ENCODE measurements at regions not wholly inside any gene's neighbourhood (a gene's known extent, or its start where the extent isn't known, plus 50 kb on each side); places are given as distances from the start of the nearest gene placed in this dataset.

DNA sequence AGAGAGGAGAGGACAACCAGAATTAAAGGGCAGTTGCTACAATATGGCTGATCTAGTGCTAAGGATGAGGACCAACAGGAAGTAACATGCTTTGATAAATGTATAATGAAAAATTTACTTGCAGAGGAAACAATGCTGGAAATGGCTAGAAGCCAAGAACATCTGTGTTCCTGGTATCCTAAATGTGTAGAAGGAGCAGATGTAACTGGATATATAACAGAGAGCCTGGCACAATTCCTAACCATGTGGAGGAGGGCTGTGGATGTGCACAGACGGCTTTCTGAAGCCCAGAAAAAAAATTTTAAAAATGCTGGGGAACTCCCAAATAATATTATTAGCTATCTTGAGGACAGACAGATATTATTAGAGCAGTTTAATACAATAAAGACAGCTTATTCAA lies 159.4 kb upstream of the GBE1 start:
- no peaks in the 10 kb centered on the region for H4K20me1 ChIP-seq (ENCODE audit: insufficient read depth)
- TF ChIP-seq EZH2phosphoT487 (IDR thresholded peaks at IDR 0.05; ENCODE audit: insufficient read depth, low read depth) (no peak), EZH2 (IDR thresholded peaks at IDR 0.05; ENCODE audit: insufficient read depth, poor library complexity, severe bottlenecking) (no peak)
- DNase-seq, result no peak
- no peak overlapping the region for H3K27ac ChIP-seq
- H3K36me3 ChIP-seq (ENCODE audit: low read depth), result no peaks in the 10 kb centered on the region
- no peak overlapping the region for H3K9ac ChIP-seq
- H3K4me2 ChIP-seq (ENCODE audit: unreplicated experiment), result no peak overlapping the region
- no peaks in the 10 kb centered on the region for H3K27me3 ChIP-seq (replicated peaks; ENCODE audit: insufficient read depth)
- WGBS, 2 experiments (ENCODE audit: low coverage in 1 of 2, low lambda C conversion rate in 2 of 2, missing lambda C conversion rate in 2 of 2), result 62 to 65% methylated on average over 1 of the region's 1 CpG
- H3K4me1 ChIP-seq (ENCODE audit: insufficient read depth), result no peaks in the 10 kb centered on the region
- H3K9me3 ChIP-seq (ENCODE audit: low read depth), result no peaks in the 10 kb centered on the region
- no peaks in the 10 kb centered on the region for H3F3A ChIP-seq (ENCODE audit: insufficient read depth)
- in situ Hi-C loops (cut with MboI), result no loop called here
- H3K79me2 ChIP-seq (ENCODE audit: insufficient read depth), result no peaks in the 10 kb centered on the region
- H3K4me3 ChIP-seq, result no peak overlapping the region
- no peak overlapping the region for H2AFZ ChIP-seq
- no peaks in the 10 kb centered on the region for H3K9me2 ChIP-seq (ENCODE audit: insufficient read depth)

GRCh38 chr3:81916890-81917289 lies 155.4 kb upstream of the GBE1 start:
- no peaks in the 10 kb centered on the region for H3K4me1 ChIP-seq (ENCODE audit: insufficient read depth)
- H3K9me3 ChIP-seq (ENCODE audit: low read depth), result no peaks in the 10 kb centered on the region
- DNase-seq, result no peak
- no peak overlapping the region for H3K4me2 ChIP-seq (ENCODE audit: unreplicated experiment)
- no peaks in the 10 kb centered on the region for H3F3A ChIP-seq (ENCODE audit: insufficient read depth)
- 85 to 88% methylated on average over 1 of the region's 1 CpG for WGBS, 2 experiments (ENCODE audit: low coverage in 1 of 2, low lambda C conversion rate in 2 of 2, missing lambda C conversion rate in 2 of 2)
- H3K27ac ChIP-seq, result no peak overlapping the region
- no peak overlapping the region for H2AFZ ChIP-seq
- H4K20me1 ChIP-seq (ENCODE audit: insufficient read depth), result no peaks in the 10 kb centered on the region
- TF ChIP-seq EZH2phosphoT487 (IDR thresholded peaks at IDR 0.05; ENCODE audit: insufficient read depth, low read depth), result no peak
- no peak for TF ChIP-seq EZH2 (IDR thresholded peaks at IDR 0.05; ENCODE audit: insufficient read depth, poor library complexity, severe bottlenecking)
- no peaks in the 10 kb centered on the region for H3K79me2 ChIP-seq (ENCODE audit: insufficient read depth)
- H3K27me3 ChIP-seq (replicated peaks; ENCODE audit: insufficient read depth), result no peaks in the 10 kb centered on the region
- H3K4me3 ChIP-seq, result no peak overlapping the region
- no peaks in the 10 kb centered on the region for H3K36me3 ChIP-seq (ENCODE audit: low read depth)
- H3K9ac ChIP-seq, result no peak overlapping the region
- H3K9me2 ChIP-seq (ENCODE audit: insufficient read depth), result no peaks in the 10 kb centered on the region
- in situ Hi-C loops (cut with MboI), result no loop called here

DNA sequence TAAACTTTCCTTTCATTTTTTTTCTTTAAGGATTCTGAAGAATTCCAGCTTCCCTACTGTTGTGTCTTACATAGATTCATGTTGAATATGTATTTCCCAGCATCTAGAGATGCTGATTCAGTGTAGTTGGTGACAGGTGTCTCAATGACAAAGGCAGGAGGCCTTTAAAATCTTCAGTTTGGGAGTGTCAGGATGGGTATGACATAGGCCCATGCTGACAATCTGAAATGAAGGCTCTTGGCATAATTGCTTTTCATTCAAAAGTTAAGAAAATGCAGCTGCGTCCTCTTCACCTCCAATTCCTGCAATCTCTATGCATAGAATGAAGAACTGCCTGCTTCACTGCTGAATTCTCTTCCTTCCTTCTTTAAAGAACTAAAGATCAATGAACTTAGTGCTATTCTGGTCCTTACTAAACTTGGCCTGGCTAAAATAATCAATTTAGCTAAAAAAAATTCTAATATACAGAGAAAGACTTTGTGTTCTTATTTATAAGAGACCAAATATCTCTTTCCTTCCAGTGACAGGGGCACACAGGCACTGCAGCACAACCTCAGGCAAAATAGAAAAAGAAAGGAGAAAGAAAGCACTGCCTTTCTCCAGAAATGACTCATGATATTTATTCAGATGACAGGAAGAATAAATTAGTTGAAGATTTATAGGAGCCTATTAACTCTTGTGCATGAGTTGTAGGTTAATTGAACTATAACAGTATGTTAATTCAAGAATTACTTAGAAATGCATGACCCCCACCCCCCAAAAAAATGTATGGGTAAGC lies 152.6 kb upstream of the GBE1 start:
- in situ Hi-C loops (cut with MboI), result no loop called here
- no peaks in the 10 kb centered on the region for H3K36me3 ChIP-seq (ENCODE audit: low read depth)

DNA sequence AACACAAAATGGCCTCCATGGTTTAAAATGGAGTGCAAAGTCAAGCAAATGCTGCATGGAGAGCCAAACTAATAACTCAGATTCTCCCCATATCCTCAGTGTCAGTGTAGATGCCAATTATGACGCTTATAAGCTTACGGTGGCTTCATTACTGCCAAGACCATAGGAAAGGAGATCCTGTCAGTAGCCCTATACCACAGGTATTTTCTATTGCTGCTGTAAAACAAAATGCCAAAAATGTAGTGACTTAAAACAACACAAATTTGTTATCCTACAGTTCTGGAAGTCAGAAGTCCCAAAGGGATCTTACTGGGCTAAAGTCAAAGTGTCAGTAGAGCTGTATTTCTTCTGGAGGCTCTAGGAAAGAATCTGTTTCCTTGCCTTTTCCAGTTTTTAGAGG lies 149.8 kb upstream of the GBE1 start:
- Histone ChIP-seq H3K9ac (no peak overlapping the region), H3K4me1 (ENCODE audit: insufficient read depth) (0 out of 2 replicates have a peak, but pooled peaks cover 5% of the 10 kb centered on the region), H3K9me3 (ENCODE audit: low read depth) (no peaks in the 10 kb centered on the region), H3K4me3 (no peak overlapping the region), H2AFZ (0 out of 2 replicates have a peak overlapping the region, but pooled peaks have one; percentile 40), H3K9me2 (ENCODE audit: insufficient read depth) (no peaks in the 10 kb centered on the region), H3K36me3 (ENCODE audit: low read depth) (no peaks in the 10 kb centered on the region), H3K27me3 (replicated peaks; ENCODE audit: insufficient read depth) (no peaks in the 10 kb centered on the region), H3K79me2 (ENCODE audit: insufficient read depth) (no peaks in the 10 kb centered on the region), H4K20me1 (ENCODE audit: insufficient read depth) (no peaks in the 10 kb centered on the region), H3K4me2 (ENCODE audit: unreplicated experiment) (no peak overlapping the region), H3F3A (ENCODE audit: insufficient read depth) (no peaks in the 10 kb centered on the region), H3K27ac (no peak overlapping the region)
- TF ChIP-seq EZH2 (IDR thresholded peaks at IDR 0.05; ENCODE audit: insufficient read depth, poor library complexity, severe bottlenecking), result no peak
- TF ChIP-seq EZH2phosphoT487 (IDR thresholded peaks at IDR 0.05; ENCODE audit: insufficient read depth, low read depth), result no peak
- in situ Hi-C loops (cut with MboI), result no loop called here
- 98% methylated on average over 2 of the region's 2 CpGs for WGBS, 2 experiments (ENCODE audit: low coverage in 1 of 2, low lambda C conversion rate in 2 of 2, missing lambda C conversion rate in 2 of 2)
- DNase-seq, result no peak

More for the DNA sequence above, 152.6 kb upstream of the GBE1 start:
- Histone ChIP-seq H4K20me1 (ENCODE audit: insufficient read depth) (no peaks in the 10 kb centered on the region), H3K4me2 (ENCODE audit: unreplicated experiment) (no peak overlapping the region), H3K27me3 (replicated peaks; ENCODE audit: insufficient read depth) (no peaks in the 10 kb centered on the region), H3K9me2 (ENCODE audit: insufficient read depth) (no peaks in the 10 kb centered on the region), H3K79me2 (ENCODE audit: insufficient read depth) (no peaks in the 10 kb centered on the region), H3K9ac (no peak overlapping the region), H2AFZ (no peak overlapping the region), H3K4me1 (ENCODE audit: insufficient read depth) (0 out of 2 replicates have a peak, but pooled peaks cover 5% of the 10 kb centered on the region), H3F3A (ENCODE audit: insufficient read depth) (no peaks in the 10 kb centered on the region), H3K9me3 (ENCODE audit: low read depth) (no peaks in the 10 kb centered on the region), H3K27ac (no peak overlapping the region), H3K4me3 (no peak overlapping the region)
- WGBS, 2 experiments (ENCODE audit: low coverage in 1 of 2, low lambda C conversion rate in 2 of 2, missing lambda C conversion rate in 2 of 2), result 78 to 88% methylated on average over 1 of the region's 1 CpG
- TF ChIP-seq EZH2phosphoT487 (IDR thresholded peaks at IDR 0.05; ENCODE audit: insufficient read depth, low read depth) (no peak), EZH2 (IDR thresholded peaks at IDR 0.05; ENCODE audit: insufficient read depth, poor library complexity, severe bottlenecking) (no peak)
- DNase-seq, result peak; percentile 8
